ENCODE measurements at regions not wholly inside any gene's neighbourhood (a gene's known extent, or its start where the extent isn't known, plus 50 kb on each side); places are given as distances from the start of the nearest gene placed in this dataset.
A peak's percentile ranks its signal among the peaks of the same experiment; 100 is the strongest.

DNA sequence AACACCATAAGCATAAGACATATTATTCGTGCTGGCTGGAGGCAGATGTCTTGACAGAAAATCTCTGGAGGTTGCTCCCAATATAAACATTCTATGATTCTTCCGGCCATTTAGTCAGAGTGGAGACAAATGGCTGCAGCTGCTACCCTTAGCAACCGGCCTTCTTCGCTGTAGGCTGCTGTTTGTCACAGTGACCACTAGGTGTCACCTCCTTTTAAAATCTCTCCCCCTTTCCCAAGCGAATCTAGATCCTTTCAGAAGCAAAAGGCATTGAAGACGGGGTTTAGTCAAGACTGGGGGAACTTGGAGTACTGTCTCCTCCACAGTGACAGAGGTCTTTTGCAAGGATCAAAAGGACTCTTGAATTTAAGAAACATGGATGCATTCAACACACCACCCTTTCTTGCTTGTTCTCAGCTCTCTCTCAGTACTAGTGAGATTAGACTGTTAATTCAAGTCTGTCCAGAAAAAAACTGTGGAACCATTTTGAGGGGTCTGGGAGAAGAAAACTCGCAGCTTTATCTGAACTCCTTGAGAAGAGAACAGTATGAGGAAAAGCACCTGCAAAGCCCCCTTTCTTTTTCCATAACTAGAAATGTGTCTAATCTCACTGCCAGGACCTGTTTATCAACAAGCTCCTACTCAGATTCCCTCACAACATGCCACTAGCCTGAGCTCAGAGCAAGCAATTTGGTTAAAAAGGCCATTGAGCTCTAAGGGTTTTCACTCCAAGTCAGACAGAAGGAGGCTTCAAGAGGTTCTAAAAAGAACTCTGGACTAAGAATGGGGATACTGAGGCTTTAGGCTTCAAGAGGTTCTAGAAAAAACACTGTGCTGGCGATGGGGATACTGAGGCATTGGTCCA lies 408.3 kb upstream of the PLXNA2 start:
- ChIA-PET POLR2A (no interaction called here), CTCF (ENCODE audit: unreplicated experiment) (no interaction called here)
- no peaks in the 10 kb centered on the region for H3K4me1 ChIP-seq (ENCODE audit: insufficient read depth, low read length, poor library complexity, severe bottlenecking)
- H3K4me3 ChIP-seq (ENCODE audit: low read depth, low read length, poor library complexity, severe bottlenecking), result no peak overlapping the region
- H3K9me3 ChIP-seq (ENCODE audit: low read length), result no peaks in the 10 kb centered on the region
- H4K20me1 ChIP-seq (ENCODE audit: insufficient read depth, low read length), result no peaks in the 10 kb centered on the region
- intact Hi-C loops (cut with micrococcal nuclease; ENCODE audit: unreplicated experiment), result loop anchor here (2.0 to 5.0 kb wide), 2 partner anchors 540 to 596 kb away; no protein-coding TSS in a partner anchor
- no peak overlapping the region for H3K4me2 ChIP-seq (ENCODE audit: low read length)
- no peaks in the 10 kb centered on the region for H3K36me3 ChIP-seq (ENCODE audit: insufficient read depth, low read length)
- H3K9me2 ChIP-seq (ENCODE audit: insufficient read depth, low read length), result no peaks in the 10 kb centered on the region
- H3K27ac ChIP-seq (ENCODE audit: low read depth, low read length, poor library complexity, severe bottlenecking), result no peak overlapping the region
- no peak overlapping the region for H2AFZ ChIP-seq (ENCODE audit: low read length)
- TF ChIP-seq, protein P1, sequence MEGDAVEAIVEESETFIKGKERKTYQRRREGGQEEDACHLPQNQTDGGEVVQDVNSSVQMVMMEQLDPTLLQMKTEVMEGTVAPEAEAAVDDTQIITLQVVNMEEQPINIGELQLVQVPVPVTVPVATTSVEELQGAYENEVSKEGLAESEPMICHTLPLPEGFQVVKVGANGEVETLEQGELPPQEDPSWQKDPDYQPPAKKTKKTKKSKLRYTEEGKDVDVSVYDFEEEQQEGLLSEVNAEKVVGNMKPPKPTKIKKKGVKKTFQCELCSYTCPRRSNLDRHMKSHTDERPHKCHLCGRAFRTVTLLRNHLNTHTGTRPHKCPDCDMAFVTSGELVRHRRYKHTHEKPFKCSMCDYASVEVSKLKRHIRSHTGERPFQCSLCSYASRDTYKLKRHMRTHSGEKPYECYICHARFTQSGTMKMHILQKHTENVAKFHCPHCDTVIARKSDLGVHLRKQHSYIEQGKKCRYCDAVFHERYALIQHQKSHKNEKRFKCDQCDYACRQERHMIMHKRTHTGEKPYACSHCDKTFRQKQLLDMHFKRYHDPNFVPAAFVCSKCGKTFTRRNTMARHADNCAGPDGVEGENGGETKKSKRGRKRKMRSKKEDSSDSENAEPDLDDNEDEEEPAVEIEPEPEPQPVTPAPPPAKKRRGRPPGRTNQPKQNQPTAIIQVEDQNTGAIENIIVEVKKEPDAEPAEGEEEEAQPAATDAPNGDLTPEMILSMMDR (conservative IDR thresholded peaks at IDR 0.05; ENCODE audit: low read length), result peak; percentile 85
- no peak for TF ChIP-seq EZH2phosphoT487 (IDR thresholded peaks at IDR 0.05; ENCODE audit: borderline replicate concordance, low read depth, low read length)
- DNase-seq (ENCODE audit: low spot score), result peak; percentile 37
- no peaks in the 10 kb centered on the region for H3K79me2 ChIP-seq (ENCODE audit: insufficient read depth, low read depth, low read length)
- BruUV-seq (replicated peaks), result no TSS peak

DNA sequence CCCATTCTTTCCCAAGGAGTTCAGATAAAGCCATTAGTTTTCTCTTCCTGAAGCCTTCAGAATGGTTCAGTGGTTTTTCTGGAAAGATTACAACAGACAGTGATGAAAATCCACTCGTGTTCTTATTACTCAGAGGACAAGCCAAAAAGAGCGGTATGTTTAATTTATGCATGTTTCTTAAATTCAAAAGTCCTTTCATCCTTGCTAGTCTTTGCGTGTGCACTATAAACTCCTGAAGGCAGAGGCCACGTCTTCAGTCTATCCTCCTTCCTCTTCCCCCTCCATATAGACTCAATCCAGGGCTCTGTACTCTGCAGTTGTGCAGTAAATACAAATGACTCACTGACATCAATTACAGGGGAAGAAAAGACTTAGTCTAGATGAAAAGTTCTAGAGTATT lies 409.2 kb upstream of the PLXNA2 start:
- CTCF ChIA-PET (ENCODE audit: unreplicated experiment), result no interaction called here
- intact Hi-C loops (cut with micrococcal nuclease; ENCODE audit: unreplicated experiment), result loop anchor here (2.0 to 5.0 kb wide), 2 partner anchors 539 to 595 kb away; no protein-coding TSS in a partner anchor

More for the DNA sequence above, 409.2 kb upstream of the PLXNA2 start:
- Histone ChIP-seq H2AFZ (ENCODE audit: low read length) (no peak overlapping the region), H3K36me3 (ENCODE audit: insufficient read depth, low read length) (no peaks in the 10 kb centered on the region), H3K4me1 (ENCODE audit: insufficient read depth, low read length, poor library complexity, severe bottlenecking) (no peaks in the 10 kb centered on the region), H3K27ac (ENCODE audit: low read depth, low read length, poor library complexity, severe bottlenecking) (no peak overlapping the region), H3K4me3 (ENCODE audit: low read depth, low read length, poor library complexity, severe bottlenecking) (no peak overlapping the region), H3K79me2 (ENCODE audit: insufficient read depth, low read depth, low read length) (no peaks in the 10 kb centered on the region), H3K9me2 (ENCODE audit: insufficient read depth, low read length) (no peaks in the 10 kb centered on the region), H4K20me1 (ENCODE audit: insufficient read depth, low read length) (no peaks in the 10 kb centered on the region), H3K4me2 (ENCODE audit: low read length) (no peak overlapping the region), H3K9me3 (ENCODE audit: low read length) (no peaks in the 10 kb centered on the region)
- no peak for TF ChIP-seq EZH2phosphoT487 (IDR thresholded peaks at IDR 0.05; ENCODE audit: borderline replicate concordance, low read depth, low read length)
- TF ChIP-seq, protein P1 (conservative IDR thresholded peaks at IDR 0.05; ENCODE audit: low read length), result no peak
- no peak for DNase-seq (ENCODE audit: low spot score)
- POLR2A ChIA-PET, result no interaction called here
- BruUV-seq (replicated peaks), result no TSS peak
